HG02763 (cell line): ENCODE measurements at regions not wholly inside any gene's neighbourhood (a gene's known extent, or its start where the extent isn't known, plus 50 kb on each side); places are given as distances from the start of the nearest gene placed in this dataset.

ENCODE experiments used
- ATAC-seq: cut with Tn5 transposase; IDR thresholded peaks from one replicate; pipeline ENCODE4 v1.9.1; 2021; ENCODE audit warnings: mild to moderate bottlenecking, moderate library complexity; ENCODE audit not compliant: unreplicated experiment

DNA sequence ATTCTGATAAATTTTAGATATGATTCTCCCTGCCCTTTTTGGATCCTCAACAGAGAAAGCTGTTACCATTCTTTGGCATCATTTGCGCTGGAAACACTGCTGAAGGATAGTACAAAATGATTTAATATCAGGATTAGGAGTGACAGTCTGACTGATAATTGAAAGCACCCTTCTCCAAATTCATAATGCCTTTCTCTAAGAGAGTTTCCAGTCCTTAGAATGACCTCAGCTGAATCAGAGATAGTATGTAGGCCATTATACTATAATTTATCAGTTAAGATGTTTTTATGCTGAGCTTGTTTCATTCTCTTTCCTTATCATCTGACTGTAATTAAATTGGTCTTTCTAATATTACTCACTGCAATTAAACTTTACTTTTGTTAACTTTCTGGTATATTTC lies 166.7 kb downstream of the ZNF326 start:
- ATAC-seq, result no peak

DNA sequence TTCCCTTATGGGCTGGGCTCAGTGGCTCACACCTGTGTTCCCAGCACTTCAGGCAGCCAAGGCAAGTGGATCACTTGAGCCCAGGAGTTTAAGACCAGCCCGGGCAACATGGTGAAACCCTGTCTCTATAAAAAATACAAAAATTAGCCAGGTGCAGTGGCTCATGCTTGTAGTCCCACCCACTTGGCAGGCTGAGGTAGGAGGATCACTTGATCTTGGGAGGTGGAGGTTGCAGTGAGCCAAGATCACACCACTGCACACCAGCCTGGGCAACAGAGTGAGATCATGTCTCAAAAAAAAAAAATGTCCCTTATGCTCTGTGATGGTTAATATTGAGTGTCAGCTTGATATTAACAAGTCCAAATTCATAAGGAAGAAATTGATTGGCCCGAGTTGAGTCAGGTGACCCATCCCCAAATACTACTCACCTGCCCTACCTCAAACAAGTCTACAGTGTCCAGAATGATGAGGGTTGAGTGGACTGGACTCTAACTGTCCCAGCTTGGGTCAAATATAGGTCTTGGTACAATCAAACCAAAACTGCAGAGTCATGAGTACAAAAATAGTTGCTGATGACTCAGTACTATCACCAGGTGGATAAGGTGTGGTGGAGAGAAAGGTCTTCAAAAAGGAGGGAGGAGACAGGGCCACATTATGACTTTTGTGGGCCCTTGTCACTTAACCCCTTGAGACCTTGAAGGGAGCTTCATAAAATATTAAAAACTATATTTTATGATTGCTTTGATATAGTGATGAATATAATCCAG lies 161.0 kb downstream of the ZNF326 start:
- no peak for ATAC-seq

DNA sequence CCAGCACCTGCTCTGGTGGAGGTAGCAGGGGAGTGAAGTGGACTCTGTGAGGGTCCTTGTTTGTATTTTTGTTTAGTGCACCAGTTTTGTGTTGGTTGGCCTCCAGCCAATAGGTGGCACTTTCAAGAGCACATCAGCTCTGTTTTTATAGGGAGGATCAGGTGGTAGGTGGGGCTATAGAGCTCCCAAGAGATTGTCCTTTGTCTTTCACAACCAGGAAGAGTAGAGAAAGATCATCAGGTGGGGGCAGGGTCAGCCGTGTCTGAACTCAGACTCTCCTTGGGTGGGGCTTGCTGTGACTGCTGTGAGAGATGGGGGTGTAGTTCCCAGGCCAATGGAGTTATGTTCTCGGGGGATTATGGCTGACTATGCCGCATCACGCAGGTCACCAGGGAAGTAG lies 159.8 kb downstream of the ZNF326 start:
- no peak for ATAC-seq

DNA sequence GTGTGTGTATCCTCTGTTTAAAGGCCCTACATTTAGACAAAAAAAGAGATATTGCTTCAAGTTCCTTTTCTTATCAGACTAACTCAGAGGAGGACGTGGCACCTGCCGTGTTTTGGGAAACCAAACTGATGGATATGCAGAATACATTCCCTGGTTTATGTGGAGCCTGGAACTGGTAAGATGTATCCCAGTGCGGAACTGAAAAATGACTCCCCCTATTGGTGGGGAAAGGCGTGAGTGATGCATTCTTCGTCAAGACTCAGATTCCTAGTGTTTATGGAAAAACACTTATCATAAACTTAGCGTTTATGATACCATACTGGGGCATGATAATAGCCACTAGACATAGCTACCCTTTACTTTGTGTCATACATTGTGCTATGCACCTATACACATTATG lies 154.2 kb downstream of the ZNF326 start:
- no peak for ATAC-seq

DNA sequence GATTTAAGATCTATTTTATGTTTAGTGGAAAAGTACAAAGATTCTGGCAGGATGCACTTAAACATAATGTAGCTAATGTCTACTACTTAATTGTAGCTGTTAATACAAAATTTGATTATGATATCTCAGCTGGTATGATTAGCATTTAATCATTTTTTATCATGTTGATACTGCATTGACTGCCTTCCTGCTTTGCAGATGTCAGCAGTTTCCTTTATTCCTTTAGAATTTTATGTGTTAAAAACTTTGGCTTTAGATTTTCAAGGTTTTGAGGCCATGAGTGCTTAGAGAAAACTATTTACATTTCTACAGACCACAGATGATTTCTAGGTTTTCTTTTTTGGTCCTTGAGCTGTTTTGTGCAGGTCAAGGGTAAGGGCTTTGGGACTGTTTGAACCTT lies 152.2 kb downstream of the ZNF326 start:
- ATAC-seq, result no peak

DNA sequence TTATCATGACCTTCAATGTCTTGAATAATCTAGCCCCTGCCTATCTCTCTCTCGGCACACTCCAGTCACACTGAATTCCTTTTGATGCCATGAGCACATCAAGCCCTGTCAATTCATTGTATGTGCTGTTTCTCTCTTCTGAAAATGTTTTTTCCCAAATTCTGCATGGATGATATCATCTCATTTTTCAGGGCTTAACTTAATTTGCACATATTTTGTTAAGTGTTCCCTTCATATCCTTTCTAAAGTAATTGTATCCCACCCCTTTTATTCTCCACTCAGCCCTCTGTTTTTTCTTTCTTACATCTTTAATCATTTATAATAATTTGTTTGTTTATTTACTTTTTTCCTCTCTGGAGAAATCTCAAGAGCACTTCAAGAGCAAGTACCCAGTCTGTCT lies 149.9 kb downstream of the ZNF326 start:
- ATAC-seq, result no peak

DNA sequence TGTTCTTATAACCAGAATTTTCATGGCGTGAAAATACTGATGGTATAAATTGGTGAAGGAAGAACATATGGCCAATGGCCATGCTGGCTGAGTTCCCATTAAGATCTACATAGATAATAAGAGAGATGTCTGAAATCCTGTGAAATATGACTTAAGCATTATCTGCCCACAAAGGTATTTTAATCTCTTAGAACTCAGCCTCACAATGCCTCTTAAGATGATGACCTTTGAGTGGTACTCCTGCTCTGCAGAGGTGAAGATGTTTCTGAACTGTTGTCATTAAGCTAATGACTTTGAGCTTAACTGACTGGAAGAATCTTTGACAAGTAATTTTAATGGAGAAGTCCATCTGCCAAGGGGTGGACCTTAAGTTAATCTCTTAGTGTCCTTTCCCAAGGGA lies 148.7 kb downstream of the ZNF326 start:
- ATAC-seq, result no peak

DNA sequence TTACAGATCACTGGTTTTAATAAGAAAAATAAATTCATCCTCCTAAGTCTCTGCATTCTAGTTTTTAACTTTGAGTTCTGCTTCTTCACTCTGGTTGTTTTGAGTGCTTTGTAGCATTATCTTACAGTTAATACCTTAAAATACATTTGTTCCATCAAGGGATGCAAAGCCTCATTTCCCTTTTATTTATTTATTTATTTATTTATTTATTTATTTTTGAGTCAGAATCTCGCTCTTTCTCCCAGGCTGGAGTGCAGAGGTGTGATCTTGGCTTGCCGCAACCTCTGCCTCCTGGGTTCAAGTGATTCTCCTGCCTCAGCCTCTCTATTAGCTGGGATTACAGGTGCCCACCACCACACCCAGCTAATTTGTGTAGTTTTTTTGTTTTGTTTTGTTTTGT lies 147.8 kb downstream of the ZNF326 start:
- ATAC-seq, result no peak

DNA sequence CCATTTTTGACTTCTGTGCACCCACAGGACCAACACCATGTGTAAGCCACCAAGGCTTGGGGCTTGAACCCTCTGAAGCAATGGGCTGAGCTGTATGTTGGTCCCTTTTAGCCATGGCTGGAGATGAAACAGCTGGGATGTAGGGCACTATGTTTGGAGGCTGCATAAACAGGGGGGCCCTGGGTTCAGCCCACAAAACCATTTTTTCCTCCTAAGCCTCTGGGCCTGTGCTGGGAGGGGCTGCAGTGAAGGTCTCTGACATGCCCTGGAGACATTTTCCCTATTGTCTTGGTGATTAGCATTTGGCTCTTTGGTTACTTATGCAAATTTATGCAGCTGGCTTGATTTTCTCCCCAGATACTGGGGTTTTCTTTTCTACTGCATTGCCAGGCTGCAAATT lies 144.9 kb downstream of the ZNF326 start:
- no peak for ATAC-seq

DNA sequence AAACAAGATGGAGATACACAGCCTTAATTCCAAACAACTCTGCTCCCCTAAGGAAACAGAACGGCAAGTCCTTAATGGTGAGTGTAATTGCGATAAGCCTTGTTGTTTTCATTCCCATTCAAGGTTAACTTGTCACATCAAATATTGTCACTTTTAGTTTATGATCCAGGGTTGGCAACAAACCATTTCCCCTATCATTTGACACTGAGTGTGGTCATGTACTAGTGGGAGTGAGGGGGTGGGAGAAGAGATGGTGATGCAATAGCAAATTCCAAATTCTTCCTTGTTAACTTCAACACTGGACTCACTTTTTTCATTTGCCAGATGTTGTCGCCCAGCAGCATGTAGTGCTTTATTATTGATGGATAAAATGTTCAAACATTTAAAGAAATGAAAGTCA lies 140.4 kb downstream of the ZNF326 start:
- no peak for ATAC-seq

DNA sequence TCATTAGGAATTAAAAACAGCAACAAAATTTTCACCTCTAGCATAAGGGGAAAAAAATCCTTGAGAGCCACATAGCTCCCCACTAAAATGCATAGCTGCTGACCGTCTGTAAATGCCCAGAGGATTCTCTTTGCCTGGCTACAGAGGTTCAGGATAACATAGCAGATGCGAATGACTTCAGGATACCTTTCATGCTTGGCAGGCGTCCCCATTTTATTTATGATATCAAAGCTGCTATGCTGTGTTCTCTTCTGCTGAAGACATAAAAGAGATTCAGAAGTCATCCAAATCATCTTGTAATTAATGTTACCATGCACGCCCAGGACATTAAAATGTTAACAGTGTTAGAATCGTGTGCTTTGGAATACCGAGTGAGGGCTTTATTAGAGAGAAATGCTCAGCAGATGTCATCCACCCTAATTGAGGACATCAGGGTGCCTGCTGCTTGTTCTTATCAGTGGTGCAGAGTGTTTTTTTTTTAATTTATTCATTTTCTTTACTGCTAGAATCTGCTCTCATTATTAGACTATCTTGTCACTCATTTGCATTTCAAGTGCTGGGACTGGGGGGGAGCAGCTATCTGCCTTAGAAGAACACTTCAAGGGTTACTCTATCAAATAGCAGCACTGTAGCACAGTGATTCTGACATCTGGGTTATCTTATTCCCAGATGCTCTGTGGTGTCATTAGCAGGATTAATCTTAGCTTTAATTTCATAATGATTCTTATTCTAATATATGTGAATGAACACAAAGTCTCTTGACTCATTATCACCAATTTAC lies 139.5 kb downstream of the ZNF326 start:
- no peak for ATAC-seq

DNA sequence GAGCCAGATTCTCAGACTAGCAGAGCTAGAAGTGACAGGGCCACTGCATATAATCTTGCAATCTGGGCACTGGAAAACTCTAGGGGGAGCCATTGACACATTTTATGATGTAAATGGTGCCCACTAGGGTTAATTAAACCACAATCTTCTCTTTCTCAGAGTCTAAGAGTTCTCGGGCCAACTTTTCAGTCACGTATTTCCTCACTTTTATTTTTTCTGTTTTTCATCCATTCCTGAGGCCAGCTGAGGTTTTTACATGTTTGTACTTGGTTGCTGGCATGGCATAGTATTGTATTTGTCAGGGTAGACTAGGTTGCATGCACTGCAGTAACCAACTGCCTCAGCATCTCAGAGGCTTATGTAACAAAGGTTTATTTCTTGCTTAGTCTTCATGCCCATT lies 138.2 kb downstream of the ZNF326 start:
- ATAC-seq, result no peak

DNA sequence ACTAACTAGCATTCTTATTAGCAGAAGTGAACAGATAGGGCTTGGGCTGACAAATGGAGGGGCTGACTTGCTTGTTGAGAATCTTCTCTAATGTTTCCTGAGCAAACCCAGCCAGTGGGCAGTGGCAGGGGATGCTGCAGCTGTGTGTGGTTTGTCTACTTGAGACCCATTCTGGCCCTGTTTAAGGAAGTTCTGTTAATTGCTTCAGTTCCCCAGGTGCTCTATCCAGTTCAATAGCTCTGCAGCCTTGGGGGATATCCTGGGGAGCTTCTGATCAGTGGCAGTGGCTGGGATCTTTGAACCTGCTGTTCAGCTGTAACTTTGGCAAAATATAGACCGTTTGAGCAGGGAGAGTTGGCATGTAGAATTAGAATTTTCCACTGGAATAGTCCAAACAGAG lies 137.4 kb downstream of the ZNF326 start:
- ATAC-seq, result no peak

DNA sequence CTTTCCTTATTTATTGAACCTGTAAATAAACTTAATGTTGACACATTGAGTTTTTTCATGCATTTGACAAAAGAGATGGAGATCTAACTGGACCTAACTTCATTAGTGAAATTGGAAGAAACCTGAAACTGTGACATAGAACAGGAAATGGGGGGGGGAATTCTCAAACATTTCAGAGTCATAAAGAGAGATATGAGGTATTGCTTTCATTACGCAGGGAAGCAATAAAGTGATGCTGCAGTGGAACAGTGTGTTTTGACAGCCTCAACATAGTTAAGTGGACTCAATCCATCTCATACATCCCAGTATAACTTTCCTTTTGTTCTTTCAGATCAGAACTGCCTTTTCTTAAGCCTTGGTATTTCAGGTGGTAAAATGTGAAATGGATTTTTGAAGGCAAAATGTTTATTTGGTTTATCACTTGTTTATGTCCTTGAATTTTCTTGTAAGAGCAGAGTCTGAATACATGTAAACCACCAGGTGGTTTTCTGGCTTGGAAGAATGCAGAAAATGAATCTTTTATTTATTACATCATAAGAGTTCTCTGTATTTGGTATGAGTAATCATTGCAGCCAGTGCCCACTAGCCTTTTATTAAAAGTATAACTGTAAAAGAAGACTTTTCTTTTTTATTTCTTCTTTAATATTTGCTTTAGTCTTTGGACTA lies 132.5 kb downstream of the ZNF326 start:
- no peak for ATAC-seq

DNA sequence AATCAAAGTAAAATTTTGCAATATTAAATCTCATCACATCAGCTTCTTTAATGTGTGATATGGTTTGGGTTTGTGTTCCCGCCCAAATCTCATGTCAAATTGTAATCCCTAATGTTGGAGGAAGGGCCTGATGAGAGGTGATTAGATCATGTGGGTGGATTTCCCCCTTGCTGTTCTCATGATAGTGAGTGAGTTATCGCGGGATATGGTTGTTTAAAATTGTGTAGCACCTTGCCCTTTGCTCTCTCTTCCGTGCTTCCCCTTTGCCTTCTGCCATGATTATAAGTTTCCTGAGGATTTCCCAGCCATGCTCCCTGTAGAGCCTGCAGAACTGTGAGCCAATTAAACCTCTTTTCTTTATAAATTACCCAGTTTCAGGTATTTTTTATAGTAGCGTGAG lies 131.9 kb downstream of the ZNF326 start:
- ATAC-seq, result no peak

DNA sequence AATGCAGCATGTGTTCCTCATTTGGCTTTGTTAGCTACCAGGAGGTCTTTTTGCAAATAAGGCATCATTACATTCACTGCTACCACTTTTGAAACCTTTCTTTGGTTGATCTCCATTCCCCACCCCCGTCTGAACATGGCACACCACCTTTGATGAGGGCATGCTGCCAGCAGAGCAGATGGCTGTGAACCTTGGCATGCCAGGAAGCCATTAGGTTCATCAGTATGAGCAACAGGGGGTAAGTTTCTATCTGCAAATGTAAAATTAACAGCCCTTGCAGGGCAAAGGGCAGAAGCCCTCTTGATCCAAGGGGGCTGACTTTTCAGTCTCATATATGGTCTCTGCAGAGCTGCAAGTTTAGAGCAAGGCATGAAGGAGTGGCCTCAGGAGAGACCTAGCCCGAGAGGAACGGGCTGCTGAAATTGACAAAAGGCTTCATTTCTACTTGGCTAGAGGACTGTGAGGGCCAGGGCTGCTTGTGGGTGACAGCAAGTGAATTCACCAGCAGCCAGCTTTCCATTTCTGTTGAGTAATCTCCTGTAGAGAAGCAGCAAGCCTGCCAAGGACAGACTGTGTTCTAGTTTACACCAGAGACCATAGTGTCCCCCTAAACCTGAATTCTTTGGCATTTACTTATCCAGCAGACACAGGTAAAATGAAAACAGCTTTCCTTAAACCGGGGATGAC lies 127.9 kb downstream of the ZNF326 start:
- ATAC-seq, result no peak

DNA sequence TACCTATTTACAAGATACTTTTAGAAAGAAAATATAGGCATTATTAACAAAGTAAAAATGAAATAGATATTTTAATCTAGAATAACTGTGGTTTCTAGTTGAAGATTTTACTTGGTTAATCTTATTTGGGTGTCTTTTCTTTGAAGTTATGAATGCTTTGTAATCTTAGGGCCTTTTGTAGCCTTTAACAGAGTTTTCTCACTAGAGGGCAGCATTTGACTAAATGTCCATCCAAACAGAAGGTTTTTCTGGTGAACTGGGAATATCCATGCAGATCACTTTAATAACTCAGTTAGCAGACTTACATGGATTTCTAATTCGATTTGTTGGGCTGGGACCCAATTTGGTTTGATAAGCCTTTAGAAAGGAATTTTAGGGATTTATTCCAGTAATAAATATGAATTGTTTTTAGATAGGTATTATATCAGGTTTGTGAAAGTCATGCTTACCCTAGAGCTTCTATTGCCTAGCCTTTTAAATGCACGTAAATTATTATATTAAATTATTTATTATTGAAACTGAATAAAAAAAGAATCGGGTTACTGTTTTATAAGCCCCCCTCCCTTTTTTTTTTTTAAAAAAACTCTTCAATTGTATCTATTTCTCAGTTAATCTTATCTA lies 119.7 kb downstream of the ZNF326 start:
- ATAC-seq, result no peak

DNA sequence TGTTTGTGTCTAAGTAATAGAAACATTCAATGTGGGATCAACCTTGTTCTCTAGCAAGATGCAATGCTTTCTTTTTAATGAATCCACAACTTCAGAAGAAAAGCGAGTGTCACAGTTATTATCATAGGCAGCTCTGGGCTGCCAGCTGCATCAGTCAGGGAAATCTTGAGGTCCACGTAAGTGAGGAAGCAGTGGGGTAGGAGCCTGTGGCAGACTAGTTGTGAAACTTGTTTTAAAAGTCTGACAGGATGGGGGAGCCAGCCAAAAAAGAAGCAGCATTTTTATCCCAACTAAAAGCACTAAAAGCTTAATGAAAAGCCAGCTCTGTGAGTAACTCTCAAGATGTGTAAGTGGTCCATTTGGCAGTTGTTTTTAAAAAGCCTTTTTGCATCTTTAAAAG lies 113.1 kb downstream of the ZNF326 start:
- no peak for ATAC-seq

DNA sequence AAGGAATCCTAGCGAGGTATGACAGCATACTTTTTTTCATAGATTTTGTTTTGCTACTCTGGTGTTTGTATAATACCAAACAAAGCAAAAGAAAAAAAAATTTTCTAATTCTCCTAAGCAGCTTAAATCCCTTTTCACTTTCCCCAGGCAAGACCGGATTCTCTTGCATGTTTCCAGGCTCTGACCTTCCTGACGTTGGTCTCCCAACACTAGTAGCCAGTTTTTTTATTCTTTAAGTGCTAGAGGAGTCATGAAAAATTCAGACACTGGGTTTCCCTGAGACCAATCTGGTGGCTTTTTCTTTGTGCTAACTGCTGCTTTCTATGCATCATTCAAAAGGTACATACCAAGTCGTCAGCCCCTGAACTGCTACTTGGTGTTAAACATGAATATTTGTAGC lies 111.4 kb downstream of the ZNF326 start:
- ATAC-seq, result no peak

DNA sequence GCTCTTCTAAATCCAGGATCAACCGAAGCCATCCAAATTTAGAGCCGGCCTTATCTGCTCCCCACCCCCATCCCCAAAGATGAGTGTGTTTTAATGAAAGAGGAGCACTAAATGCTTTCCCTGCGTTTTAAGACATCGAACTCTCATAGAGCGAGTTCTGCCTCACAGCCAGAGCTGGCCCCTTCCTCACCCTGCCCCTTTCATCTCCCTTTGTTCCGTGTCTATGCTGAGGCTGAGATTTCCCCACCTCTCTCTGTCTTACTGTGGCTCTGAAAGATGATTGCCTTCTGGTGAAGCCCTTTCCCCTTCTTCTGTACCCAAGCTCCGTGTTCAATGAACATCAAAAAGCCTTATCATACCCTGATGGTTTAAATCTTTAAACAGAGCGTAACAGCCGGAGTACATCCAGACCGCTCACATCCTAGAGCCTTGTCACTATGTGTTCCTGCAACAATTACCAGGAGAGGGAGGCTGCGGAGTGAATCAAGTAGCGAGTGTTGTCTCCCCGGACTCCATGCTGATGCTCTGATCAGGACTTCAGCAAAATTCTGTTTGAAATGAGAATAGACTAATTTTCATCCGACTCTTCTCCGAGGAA lies 110.1 kb downstream of the ZNF326 start:
- ATAC-seq, result no peak

DNA sequence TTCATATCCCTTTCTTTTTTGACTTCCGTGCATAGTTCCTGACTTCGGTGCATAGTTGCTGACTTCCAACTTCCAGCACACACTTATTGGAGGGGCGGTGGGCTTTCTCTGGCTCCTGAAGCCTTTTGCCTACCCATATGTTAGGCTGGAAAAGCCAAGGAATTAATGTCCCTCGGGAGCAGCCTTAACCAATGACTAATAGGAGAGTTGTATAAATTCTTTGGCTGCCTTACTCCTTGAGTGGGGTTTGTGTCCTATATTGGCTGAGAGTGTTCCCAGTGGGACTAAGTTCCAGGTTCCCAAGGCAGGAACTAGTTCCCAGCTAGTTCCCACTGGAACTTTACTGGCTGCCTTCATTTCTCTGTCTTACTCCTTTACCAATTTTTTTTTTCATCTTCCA lies 105.7 kb downstream of the ZNF326 start:
- no peak for ATAC-seq
